SK-N-SH (cell line): ENCODE measurements at regions not wholly inside any gene's neighbourhood (a gene's known extent, or its start where the extent isn't known, plus 50 kb on each side); places are given as distances from the start of the nearest gene placed in this dataset.

ENCODE experiments used
- CTCF ChIA-PET: fragments of 300-600, 350-600 bp; formaldehyde crosslinking; extraction: SDS; loops from one replicate; lab custom pipeline; 2021; lab: Yijun Ruan, JAX
- POLR2A ChIA-PET: fragments of 350-600 bp; sonication (Branson Sonifier 250); formaldehyde crosslinking; extraction: SDS; loops from one replicate; lab custom pipeline; 2020; ENCODE audit warnings: antibody characterized with exemption, inconsistent platforms; lab: Yijun Ruan, JAX
- DNase-seq: peaks from one replicate; pipeline ENCODE4 v3.0.0; 2012
- H2AFZ ChIP-seq: fragments of 200-600 bp; sonication (generic); 2 replicates; pipeline ENCODE4 v1.8.1; 2016; ENCODE audit warnings: antibody characterized with exemption, mild to moderate bottlenecking, low read depth
- H3F3A ChIP-seq: fragments of 200-600 bp; sonication (generic); replicated peaks from 2 replicates; pipeline ENCODE3; 2016; ENCODE audit warnings: antibody characterized with exemption, mild to moderate bottlenecking; ENCODE audit not compliant: insufficient read depth
- H3K27ac ChIP-seq, 2 experiments: fragments of 200-500 bp in 1 of 2; fragments of 200-600 bp in 1 of 2; sonication (Bioruptor generic) in 1 of 2; sonication (generic), shearing (Covaris generic) in 1 of 2; 2 replicates each; pipeline versions ENCODE4 v1.5.1 to v1.6.1; 2014 to 2016; ENCODE audit warnings: low read depth in 2 of 2, inconsistent platforms in 1 of 2, low read length in 1 of 2, mild to moderate bottlenecking in 1 of 2, mixed read lengths in 1 of 2
- H3K27me3 ChIP-seq: fragments of 200-600 bp; sonication (generic), shearing (Covaris generic); 2 replicates; pipeline ENCODE4 v1.6.1; 2016; ENCODE audit warnings: mixed run types; ENCODE audit not compliant: insufficient read depth
- H3K36me3 ChIP-seq, 2 experiments: fragments of 200-500 bp in 1 of 2; fragments of 200-600 bp in 1 of 2; sonication (Bioruptor generic) in 1 of 2; sonication (generic) in 1 of 2; replicated peaks in 1 of 2; 2 replicates each; pipeline versions ENCODE3 to v1.5.1; 2014 to 2016; ENCODE audit warnings: low read length in 1 of 2, mild to moderate bottlenecking in 1 of 2; ENCODE audit not compliant: insufficient read depth in 2 of 2, control insufficient read depth in 1 of 2
- H3K4me1 ChIP-seq, 2 experiments: fragments of 200-500 bp in 1 of 2; fragments of 200-600 bp in 1 of 2; sonication (Bioruptor generic) in 1 of 2; sonication (generic), shearing (Covaris generic) in 1 of 2; 2 replicates each; pipeline versions ENCODE4 v1.5.1 to v1.6.1; 2014 to 2016; ENCODE audit warnings: low read depth in 1 of 2, low read length in 1 of 2, mixed run types in 1 of 2; ENCODE audit not compliant: insufficient read depth in 2 of 2, control insufficient read depth in 1 of 2
- H3K4me2 ChIP-seq: fragments of 200-600 bp; sonication (generic), shearing (Covaris generic); 2 replicates; pipeline ENCODE4 v1.6.1; 2017; ENCODE audit warnings: mixed run types
- H3K4me3 ChIP-seq, 2 experiments: fragments of 200-500 bp in 1 of 2; fragments of 200-600 bp in 1 of 2; sonication (Bioruptor generic) in 1 of 2; sonication (generic), shearing (Covaris generic) in 1 of 2; 2 replicates each; pipeline versions ENCODE4 v1.5.1 to v1.8.1; 2014 to 2016; ENCODE audit warnings: low read depth in 2 of 2, inconsistent platforms in 1 of 2, low read length in 1 of 2, mild to moderate bottlenecking in 1 of 2, mixed read lengths in 1 of 2, moderate library complexity in 1 of 2
- H3K79me2 ChIP-seq: fragments of 200-600 bp; sonication (generic); 2 replicates; pipeline ENCODE4 v1.8.1; 2017; ENCODE audit warnings: mild to moderate bottlenecking; ENCODE audit not compliant: insufficient read depth
- H3K9ac ChIP-seq: fragments of 200-600 bp; sonication (generic); 2 replicates; pipeline ENCODE4 v1.6.1; 2017; ENCODE audit warnings: mixed run types
- H3K9me2 ChIP-seq: fragments of 200-600 bp; sonication (generic); 2 replicates; pipeline ENCODE4 v1.6.1; 2017; ENCODE audit warnings: mixed run types
- H3K9me3 ChIP-seq: fragments of 200-600 bp; sonication (generic); 2 replicates; pipeline ENCODE4 v1.6.1; 2017; ENCODE audit warnings: mixed run types, mild to moderate bottlenecking, moderate library complexity
- H4K20me1 ChIP-seq: fragments of 200-600 bp; sonication (generic); 2 replicates; pipeline ENCODE4 v1.6.1; 2017; ENCODE audit warnings: mild to moderate bottlenecking, mixed run types; ENCODE audit not compliant: insufficient read depth
- CHD2 ChIP-seq: fragments of 150-350 bp; IDR thresholded peaks from 2 replicates; pipeline ENCODE4 v1.6.1; 2018; ENCODE audit warnings: low read length; ENCODE audit not compliant: partially characterized antibody
- CTCF ChIP-seq: fragments of 200-600 bp; sonication (generic); IDR thresholded peaks from 2 replicates; pipeline ENCODE4 v1.6.1; 2017; ENCODE audit warnings: antibody characterized with exemption, mild to moderate bottlenecking, moderate library complexity
- ELF1 ChIP-seq: IDR thresholded peaks from 2 replicates; pipeline ENCODE4 v1.4.0; 2012
- FOSL2 ChIP-seq: IDR thresholded peaks from 2 replicates; pipeline ENCODE4 v1.4.0; 2012; ENCODE audit warnings: low read depth, mild to moderate bottlenecking, moderate library complexity, borderline replicate concordance
- IRF3 ChIP-seq: fragments of 150-350 bp; IDR thresholded peaks from 2 replicates; pipeline ENCODE4 v1.6.1; 2016; ENCODE audit warnings: mild to moderate bottlenecking, low read depth, low read length
- MEF2A ChIP-seq: IDR thresholded peaks from 2 replicates; pipeline ENCODE4 v1.4.0; 2012; ENCODE audit warnings: low read depth, borderline replicate concordance
- NRF1 ChIP-seq: IDR thresholded peaks from 2 replicates; pipeline ENCODE4 v1.6.1; 2012; ENCODE audit warnings: low read depth, mild to moderate bottlenecking, low read length
- POLR2AphosphoS5 ChIP-seq: IDR thresholded peaks from 2 replicates; pipeline ENCODE4 v1.6.1; 2012; ENCODE audit warnings: low read depth, low read length
- RAD21 ChIP-seq: IDR thresholded peaks from 2 replicates; pipeline ENCODE4 v1.6.1; 2012; ENCODE audit warnings: mild to moderate bottlenecking, low read length
- REST ChIP-seq: IDR thresholded peaks from 2 replicates; pipeline ENCODE4 v1.6.1; 2012; ENCODE audit warnings: mild to moderate bottlenecking, low read depth, low read length, moderate library complexity
- RFX5 ChIP-seq: IDR thresholded peaks from 2 replicates; pipeline ENCODE4 v1.6.1; 2012; ENCODE audit warnings: mild to moderate bottlenecking, improper control_type of control experiment, low read length
- RXRA ChIP-seq: IDR thresholded peaks from 2 replicates; pipeline ENCODE4 v1.4.0; 2012; ENCODE audit warnings: low read depth, mild to moderate bottlenecking, borderline replicate concordance
- SMC3 ChIP-seq: IDR thresholded peaks from 2 replicates; pipeline ENCODE4 v1.6.1; 2012; ENCODE audit warnings: low read depth, low read length, improper control_type of control experiment
- TAF1 ChIP-seq: IDR thresholded peaks from 2 replicates; pipeline ENCODE4 v1.6.1; 2012; ENCODE audit warnings: low read depth, mild to moderate bottlenecking, low read length, moderate library complexity, borderline replicate concordance
- TEAD4 ChIP-seq: IDR thresholded peaks from 2 replicates; pipeline ENCODE4 v1.4.0; 2012; ENCODE audit warnings: mild to moderate bottlenecking, borderline replicate concordance; ENCODE audit not compliant: insufficient read depth
- ZBTB33 ChIP-seq: IDR thresholded peaks from 2 replicates; pipeline ENCODE4 v1.4.0; 2012; ENCODE audit warnings: low read depth, borderline replicate concordance
- WGBS: methylation state at CpG from one replicate; pipeline ENCODE4 v1.1.6; 2017; ENCODE audit warnings: low lambda C conversion rate; 5-methylcytosine and 5-hydroxymethylcytosine counted together

- TF ChIP-seq ZBTB33 (no peak), REST (no peak), CTCF (no peak), NRF1 (no peak), MEF2A (no peak), CHD2 (no peak)
These were observed 672.2 kb downstream of the CPS1 start (continued) for GRCh38 chr2:211228559-211228958.

- POLR2A ChIA-PET, result no interaction called here
- CTCF ChIA-PET, result no interaction called here
- no peaks in the 10 kb centered on the region for H3K79me2 ChIP-seq
- DNase-seq, result no peak
- no peak overlapping the region for H3K9ac ChIP-seq
- no peaks in the 10 kb centered on the region for H3K9me2 ChIP-seq
- H3K27me3 ChIP-seq, result no peaks in the 10 kb centered on the region
- H3K27ac ChIP-seq, result no peak overlapping the region
- TF ChIP-seq TAF1 (no peak), RXRA (no peak), ZBTB33 (no peak), POLR2AphosphoS5 (no peak), CTCF (no peak), ELF1 (no peak), TEAD4 (no peak), SMC3 (no peak), MEF2A (no peak), IRF3 (no peak), FOSL2 (no peak), RAD21 (no peak), RFX5 (no peak)
- TF ChIP-seq, all 33 proteins: peak for 0
- H3K9me3 ChIP-seq, result no peaks in the 10 kb centered on the region
- no peaks in the 10 kb centered on the region for H3K4me1 ChIP-seq
- no peak overlapping the region for H2AFZ ChIP-seq
- 33% methylated on average over 4 of the region's 4 CpGs for WGBS
- no peaks in the 10 kb centered on the region for H4K20me1 ChIP-seq
- H3K36me3 ChIP-seq, result no peaks in the 10 kb centered on the region
- no peak overlapping the region for H3K4me3 ChIP-seq
- no peaks in the 10 kb centered on the region for H3F3A ChIP-seq
- H3K4me2 ChIP-seq, result no peak overlapping the region
These were observed 681.3 kb downstream of the CPS1 start for GRCh38 chr2:211237586-211238275.
